Prostate gland (tissue), 2 donors: ENCODE measurements at regions not wholly inside any gene's neighbourhood (a gene's known extent, or its start where the extent isn't known, plus 50 kb on each side); places are given as distances from the start of the nearest gene placed in this dataset.

Source experiments
- DNase-seq: peaks from one replicate; pipeline ENCODE4 v3.0.0-alpha.2; 2019; ENCODE audit warnings: low spot score
- H3K27ac ChIP-seq, 2 donors: fragments of 200-600 bp; sonication (generic); 2 replicates each; pipeline ENCODE4 v1.5.1; 2017 to 2019
- H3K27me3 ChIP-seq: fragments of 200-600 bp; sonication (generic); replicated peaks from 2 replicates; pipeline ENCODE4 v1.5.1; 2019; ENCODE audit not compliant: insufficient read depth
- H3K36me3 ChIP-seq, 2 donors: fragments of 200-600 bp; sonication (generic); 1 replicate in 1 of 2; 2 replicates in 1 of 2; pipeline versions ENCODE4 v1.5.1 to v1.8.1; 2017 to 2019
- H3K4me1 ChIP-seq: fragments of 200-600 bp; sonication (generic); replicated peaks from 2 replicates; pipeline ENCODE4 v1.5.1; 2019
- H3K4me3 ChIP-seq, 2 donors: fragments of 200-600 bp; sonication (generic); 2 replicates each; pipeline ENCODE4 v1.5.1; 2017 to 2019
- H3K9me3 ChIP-seq: fragments of 200-600 bp; sonication (generic); 2 replicates; pipeline ENCODE4 v1.5.1; 2017
- CTCF ChIP-seq, 4 experiments: fragments of 200-600 bp in 2 of 4; fragments of 450-650 bp in 2 of 4; sonication (generic) in 2 of 4; IDR thresholded peaks; 1 replicate in 3 of 4; 2 replicates in 1 of 4; pipeline ENCODE4 v1.5.1; 2016 to 2019; ENCODE audit warnings: antibody characterized with exemption in 4 of 4, mild to moderate bottlenecking in 2 of 4, moderate library complexity in 2 of 4
- POLR2A ChIP-seq: fragments of 450-650 bp; IDR thresholded peaks from one replicate; pipeline ENCODE4 v1.6.1; 2016; ENCODE audit warnings: antibody characterized with exemption, mild to moderate bottlenecking
- POLR2AphosphoS5 ChIP-seq: sonication (generic); formaldehyde crosslinking; IDR thresholded peaks from one replicate; pipeline ENCODE4 v1.6.1; 2017; ENCODE audit warnings: antibody characterized with exemption
- WGBS: methylation state at CpG from one replicate; pipeline ENCODE4 v1.1.5; 2018; 5-methylcytosine and 5-hydroxymethylcytosine counted together
- intact Hi-C: fragments of 100-400 bp; cut with DNase I; formaldehyde crosslinking; loops from one replicate; pipeline ENCODE4 v1.14.2; 2022

DNA sequence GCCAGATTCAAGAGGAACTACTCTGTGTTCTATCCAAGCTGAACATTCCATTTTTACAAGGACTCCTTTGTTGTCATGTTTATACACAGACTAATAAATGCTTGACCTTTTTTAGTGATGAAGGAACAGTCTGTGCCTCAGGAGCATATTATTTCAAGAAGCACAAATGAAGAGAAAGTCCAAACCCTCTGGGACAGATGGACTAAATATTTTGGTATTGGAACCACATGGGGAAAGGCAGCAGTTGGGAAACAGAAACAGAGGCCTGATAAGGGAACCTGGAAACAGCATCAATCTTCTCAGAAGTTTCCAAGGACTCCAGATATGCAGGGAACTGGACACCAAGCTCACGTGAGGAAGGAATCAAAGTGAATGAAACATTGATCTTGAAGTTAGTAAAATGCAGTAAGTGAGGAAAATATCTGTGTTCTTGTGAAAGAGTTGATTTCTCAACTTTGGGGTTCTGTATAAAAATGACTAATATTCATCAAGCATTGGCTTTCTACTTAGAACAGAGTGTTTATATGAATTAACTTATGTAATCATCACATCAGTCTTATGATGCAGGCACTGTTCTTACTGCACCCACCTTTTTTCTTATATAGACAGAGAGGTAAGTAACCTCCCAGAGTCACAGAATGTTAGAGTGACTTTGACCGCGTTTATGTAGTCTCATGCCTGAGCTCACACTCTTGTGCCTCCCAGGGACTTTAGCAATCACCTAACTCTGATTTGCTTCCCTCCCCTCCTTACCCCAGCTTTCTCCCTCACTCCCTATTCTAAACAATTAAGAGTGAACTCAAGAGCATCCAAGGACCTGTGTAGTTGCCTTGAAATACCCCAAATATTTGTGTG, 148.9 kb upstream of the JADE1 start:
- Histone ChIP-seq H3K27me3 (no peaks in the 10 kb centered on the region), H3K27ac (peak overlapping the region; percentile 90 to 92), H3K9me3 (no peaks in the 10 kb centered on the region), H3K4me3 (peak overlapping the region; percentile 7 to 24), H3K36me3 (no peaks in the 10 kb centered on the region), H3K4me1 (peaks cover 23% of the 10 kb centered on the region)
- WGBS = 37% methylated on average over 3 of the region's 3 CpGs
- peak; percentile 99 for TF ChIP-seq POLR2AphosphoS5
- no peak for TF ChIP-seq CTCF (IDR thresholded peaks at IDR 0.05)
- DNase-seq = peak; percentile 64
- intact Hi-C loops = loop anchor here (5.0 kb wide), 4 partner anchors 57 to 273 kb away; no protein-coding TSS in a partner anchor

- Histone ChIP-seq H3K27me3 (no peaks in the 10 kb centered on the region), H3K4me3 (no peak overlapping the region), H3K4me1 (peaks cover 21% of the 10 kb centered on the region), H3K27ac (peak overlapping the region; percentile 90 to 92), H3K36me3 (no peaks in the 10 kb centered on the region), H3K9me3 (no peaks in the 10 kb centered on the region)
- WGBS = 55% methylated on average over 4 of the region's 4 CpGs
- DNase-seq = no peak
- TF ChIP-seq CTCF (IDR thresholded peaks at IDR 0.05) (no peak), POLR2AphosphoS5 (peak; percentile 43)
- intact Hi-C loops = loop anchor here (5.0 kb wide), 1 partner anchor 154 kb away; no protein-coding TSS in a partner anchor
These were observed 151.3 kb upstream of the JADE1 start for GRCh38 chr4:128658214-128658631.

DNA sequence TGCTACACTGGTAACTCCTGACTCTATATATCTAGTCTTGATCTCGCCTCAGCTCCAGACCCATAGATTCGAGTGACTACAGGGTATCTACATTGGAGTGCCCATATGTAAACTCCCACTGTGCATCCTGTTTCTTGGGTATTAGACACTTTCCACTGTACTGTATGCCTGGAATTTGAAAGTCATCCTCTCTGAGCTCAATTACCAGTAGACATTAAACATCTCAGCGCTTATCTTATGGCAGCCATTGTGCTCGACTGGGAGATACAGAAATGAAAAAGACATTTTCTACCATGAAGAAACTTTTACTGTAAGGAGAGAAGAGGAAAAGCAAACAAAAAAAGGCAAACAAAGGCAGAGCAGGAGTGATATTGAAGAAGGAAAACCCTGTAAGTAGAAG, 151.9 kb upstream of the JADE1 start:
- Histone ChIP-seq H3K27me3 (no peaks in the 10 kb centered on the region), H3K4me3 (no peak overlapping the region), H3K4me1 (peaks cover 18% of the 10 kb centered on the region), H3K36me3 (no peaks in the 10 kb centered on the region), H3K27ac (peak overlapping the region; percentile 90 to 92), H3K9me3 (no peaks in the 10 kb centered on the region)
- no peak for DNase-seq
- TF ChIP-seq CTCF (IDR thresholded peaks at IDR 0.05) = no peak
- TF ChIP-seq POLR2AphosphoS5 = no peak
- no peak for TF ChIP-seq POLR2A
- intact Hi-C loops = loop anchor here (5.0 kb wide), 1 partner anchor 155 kb away; no protein-coding TSS in a partner anchor
- 91% methylated on average over 4 of the region's 4 CpGs for WGBS

DNA sequence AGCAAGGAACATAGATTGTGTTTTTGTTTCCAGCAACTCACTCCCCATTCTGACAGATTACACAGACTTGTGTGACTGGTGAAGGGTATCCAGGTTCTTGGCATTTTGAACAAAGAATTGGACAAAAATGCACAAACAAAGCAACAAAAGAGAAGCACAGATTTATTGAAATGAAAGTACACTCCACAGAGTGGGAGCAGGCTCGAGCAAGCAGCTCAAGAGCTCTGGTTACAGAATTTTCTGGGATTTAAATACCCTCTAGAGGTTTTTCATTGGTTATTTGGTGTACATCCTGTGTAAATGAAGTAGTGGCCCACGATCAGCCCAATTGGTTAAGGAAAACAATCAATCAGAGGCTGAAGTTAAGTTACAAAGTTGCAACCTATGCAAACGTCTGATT, 155.0 kb upstream of the JADE1 start:
- Histone ChIP-seq H3K36me3 (no peaks in the 10 kb centered on the region), H3K27ac (peak overlapping the region; percentile 39 to 46), H3K27me3 (no peaks in the 10 kb centered on the region), H3K4me1 (peaks cover 13% of the 10 kb centered on the region), H3K4me3 (no peak overlapping the region), H3K9me3 (no peaks in the 10 kb centered on the region)
- WGBS = 57% methylated on average over 3 of the region's 3 CpGs
- intact Hi-C loops = loop anchor here (5.0 kb wide), 1 partner anchor 62 kb away; no protein-coding TSS in a partner anchor
- no peak for DNase-seq
- TF ChIP-seq CTCF (IDR thresholded peaks at IDR 0.05) = no peak
